ENCODE measurements at regions not wholly inside any gene's neighbourhood (a gene's known extent, or its start where the extent isn't known, plus 50 kb on each side); places are given as distances from the start of the nearest gene placed in this dataset.

DNA sequence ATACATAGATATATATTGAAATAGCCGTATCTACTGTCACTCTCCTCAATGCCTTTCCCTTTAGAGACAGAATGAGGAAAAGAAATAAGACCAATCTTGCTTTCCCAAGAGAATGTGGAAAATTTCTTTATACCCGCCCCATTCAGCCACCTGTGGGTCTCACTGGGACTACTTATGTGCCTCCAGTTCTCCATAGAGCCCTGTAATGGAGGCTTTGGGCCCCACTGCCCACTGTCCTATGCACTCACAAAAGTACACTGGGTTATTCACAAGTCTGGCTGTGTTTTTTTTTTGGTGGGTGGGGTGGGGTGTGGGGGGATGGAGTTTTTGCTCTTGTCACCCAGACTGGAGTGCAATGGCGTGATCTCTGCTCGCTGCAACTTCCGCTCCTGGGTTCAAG, 70.4 kb upstream of the ELOVL6 start:
- WGBS (ENCODE audit: low lambda C conversion rate): 62% methylated on average over 4 of the region's 5 CpGs
- H3K4me1 ChIP-seq (ENCODE audit: insufficient read depth, low read length): no peaks in the 10 kb centered on the region
- H3K4me2 ChIP-seq (ENCODE audit: low read depth, low read length): no peak overlapping the region
- H3K9me3 ChIP-seq (ENCODE audit: low read length): no peaks in the 10 kb centered on the region
- FAIRE-seq (no peak), ATAC-seq (no peak), DNase-seq (ENCODE audit: low spot score) (no peak)
- no peaks in the 10 kb centered on the region for H3K36me3 ChIP-seq (replicated peaks in 1 of 2; ENCODE audit: control insufficient read depth in 1 of 2, insufficient read depth in 2 of 2, low read length in 2 of 2)
- H2AFZ ChIP-seq (ENCODE audit: low read length): no peak overlapping the region
- no peak overlapping the region for H3K4me3 ChIP-seq (replicated peaks in 1 of 3; ENCODE audit: insufficient read depth in 1 of 3, low read depth in 2 of 3, low read length in 3 of 3)
- H4K20me1 ChIP-seq (ENCODE audit: insufficient read depth, low read length): no peaks in the 10 kb centered on the region
- intact Hi-C loops (cut with micrococcal nuclease; ENCODE audit: unreplicated experiment) (no loop called here), in situ Hi-C loops (cut with HindIII; ENCODE audit: extremely low pct_ligation_motif_present, low pct_unique_long_range_greater_than_20kb) (no loop called here)
- H3K27me3 ChIP-seq (ENCODE audit: control insufficient read depth in 1 of 2, insufficient read depth in 2 of 2, low read length in 2 of 2): no peaks in the 10 kb centered on the region
- H3K27ac ChIP-seq (ENCODE audit: extremely low read length, insufficient read depth, low read length): no peak overlapping the region
- no peaks in the 10 kb centered on the region for H3K79me2 ChIP-seq (ENCODE audit: insufficient read depth, low read length)
- no TSS peak for BruUV-seq (replicated peaks)
- CTCF ChIA-PET (ENCODE audit: low intra/inter-chr PET ratio, low total read pairs): no interaction called here
- no peak for TF ChIP-seq KLF12 (CRISPR knock-in tag; IDR thresholded peaks at IDR 0.05; ENCODE audit: borderline replicate concordance)
- TF ChIP-seq ZFAT (CRISPR knock-in tag; conservative IDR thresholded peaks at IDR 0.05): no peak
- TF ChIP-seq FLYWCH1 (CRISPR knock-in tag; IDR thresholded peaks at IDR 0.05): no peak
- no peak for TF ChIP-seq ZNF3 (CRISPR knock-in tag; IDR thresholded peaks at IDR 0.05)
- TF ChIP-seq ZNF552 (CRISPR knock-in tag; IDR thresholded peaks at IDR 0.05; ENCODE audit: borderline replicate concordance): no peak
- TF ChIP-seq ZNF557 (CRISPR knock-in tag; IDR thresholded peaks at IDR 0.05): no peak
- TF ChIP-seq, protein P1, sequence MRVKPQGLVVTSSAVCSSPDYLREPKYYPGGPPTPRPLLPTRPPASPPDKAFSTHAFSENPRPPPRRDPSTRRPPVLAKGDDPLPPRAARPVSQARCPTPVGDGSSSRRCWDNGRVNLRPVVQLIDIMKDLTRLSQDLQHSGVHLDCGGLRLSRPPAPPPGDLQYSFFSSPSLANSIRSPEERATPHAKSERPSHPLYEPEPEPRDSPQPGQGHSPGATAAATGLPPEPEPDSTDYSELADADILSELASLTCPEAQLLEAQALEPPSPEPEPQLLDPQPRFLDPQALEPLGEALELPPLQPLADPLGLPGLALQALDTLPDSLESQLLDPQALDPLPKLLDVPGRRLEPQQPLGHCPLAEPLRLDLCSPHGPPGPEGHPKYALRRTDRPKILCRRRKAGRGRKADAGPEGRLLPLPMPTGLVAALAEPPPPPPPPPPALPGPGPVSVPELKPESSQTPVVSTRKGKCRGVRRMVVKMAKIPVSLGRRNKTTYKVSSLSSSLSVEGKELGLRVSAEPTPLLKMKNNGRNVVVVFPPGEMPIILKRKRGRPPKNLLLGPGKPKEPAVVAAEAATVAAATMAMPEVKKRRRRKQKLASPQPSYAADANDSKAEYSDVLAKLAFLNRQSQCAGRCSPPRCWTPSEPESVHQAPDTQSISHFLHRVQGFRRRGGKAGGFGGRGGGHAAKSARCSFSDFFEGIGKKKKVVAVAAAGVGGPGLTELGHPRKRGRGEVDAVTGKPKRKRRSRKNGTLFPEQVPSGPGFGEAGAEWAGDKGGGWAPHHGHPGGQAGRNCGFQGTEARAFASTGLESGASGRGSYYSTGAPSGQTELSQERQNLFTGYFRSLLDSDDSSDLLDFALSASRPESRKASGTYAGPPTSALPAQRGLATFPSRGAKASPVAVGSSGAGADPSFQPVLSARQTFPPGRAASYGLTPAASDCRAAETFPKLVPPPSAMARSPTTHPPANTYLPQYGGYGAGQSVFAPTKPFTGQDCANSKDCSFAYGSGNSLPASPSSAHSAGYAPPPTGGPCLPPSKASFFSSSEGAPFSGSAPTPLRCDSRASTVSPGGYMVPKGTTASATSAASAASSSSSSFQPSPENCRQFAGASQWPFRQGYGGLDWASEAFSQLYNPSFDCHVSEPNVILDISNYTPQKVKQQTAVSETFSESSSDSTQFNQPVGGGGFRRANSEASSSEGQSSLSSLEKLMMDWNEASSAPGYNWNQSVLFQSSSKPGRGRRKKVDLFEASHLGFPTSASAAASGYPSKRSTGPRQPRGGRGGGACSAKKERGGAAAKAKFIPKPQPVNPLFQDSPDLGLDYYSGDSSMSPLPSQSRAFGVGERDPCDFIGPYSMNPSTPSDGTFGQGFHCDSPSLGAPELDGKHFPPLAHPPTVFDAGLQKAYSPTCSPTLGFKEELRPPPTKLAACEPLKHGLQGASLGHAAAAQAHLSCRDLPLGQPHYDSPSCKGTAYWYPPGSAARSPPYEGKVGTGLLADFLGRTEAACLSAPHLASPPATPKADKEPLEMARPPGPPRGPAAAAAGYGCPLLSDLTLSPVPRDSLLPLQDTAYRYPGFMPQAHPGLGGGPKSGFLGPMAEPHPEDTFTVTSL (CRISPR knock-in tag; IDR thresholded peaks at IDR 0.05; ENCODE audit: borderline replicate concordance): no peak
- TF ChIP-seq, protein P2, sequence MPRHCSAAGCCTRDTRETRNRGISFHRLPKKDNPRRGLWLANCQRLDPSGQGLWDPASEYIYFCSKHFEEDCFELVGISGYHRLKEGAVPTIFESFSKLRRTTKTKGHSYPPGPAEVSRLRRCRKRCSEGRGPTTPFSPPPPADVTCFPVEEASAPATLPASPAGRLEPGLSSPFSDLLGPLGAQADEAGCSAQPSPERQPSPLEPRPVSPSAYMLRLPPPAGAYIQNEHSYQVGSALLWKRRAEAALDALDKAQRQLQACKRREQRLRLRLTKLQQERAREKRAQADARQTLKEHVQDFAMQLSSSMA (CRISPR knock-in tag; IDR thresholded peaks at IDR 0.05): no peak
- TF ChIP-seq IKZF4 (CRISPR knock-in tag; IDR thresholded peaks at IDR 0.05; ENCODE audit: borderline replicate concordance, low read depth, not compliant biosample characterization): no peak
- no peak for TF ChIP-seq TBL1XR1 (IDR thresholded peaks at IDR 0.05; ENCODE audit: borderline replicate concordance, low read length, partially characterized antibody)
- TF ChIP-seq ZFP82 (CRISPR knock-in tag; IDR thresholded peaks at IDR 0.05; ENCODE audit: borderline replicate concordance): no peak
- TF ChIP-seq MEF2D (CRISPR knock-in tag; IDR thresholded peaks at IDR 0.05): no peak
- TF ChIP-seq AKAP8 (CRISPR knock-in tag; IDR thresholded peaks at IDR 0.05): no peak
- H3K9ac ChIP-seq (ENCODE audit: insufficient read depth, low read depth, low read length): no peak overlapping the region
- POLR2A ChIA-PET: no interaction called here

Data from HepG2 (cell line).